K562 (cell line): ENCODE measurements at regions not wholly inside any gene's neighbourhood (a gene's known extent, or its start where the extent isn't known, plus 50 kb on each side); places are given as distances from the start of the nearest gene placed in this dataset.

Source experiments
- ATAC-seq: fragments of 200-7000 bp; cut with Tn5 transposase; 3 replicates; pipeline ENCODE4 v1.9.1; 2020; ENCODE audit warnings: moderate library complexity
- BruUV-seq: library from RNA; stranded (reverse); fragments of 400-500 nt; replicated peaks from 2 replicates; lab custom pipeline; 2021; lab: Mats Ljungman, UMichigan
- CTCF ChIA-PET: fragments of 300-600 bp; formaldehyde crosslinking; extraction: SDS; loops from one replicate; lab custom pipeline; 2021; ENCODE audit warnings: low intra/inter-chr PET ratio; lab: Yijun Ruan, JAX
- POLR2A ChIA-PET: fragments of 300-600, 350-650 bp; sonication (Branson Sonifier 250); formaldehyde crosslinking; extraction: SDS; loops from one replicate; lab custom pipeline; 2021; ENCODE audit warnings: antibody characterized with exemption, inconsistent platforms; lab: Yijun Ruan, JAX
- DNase-seq, 4 experiments: peaks; one replicate each; pipeline versions ENCODE4 v3.0.0 to v3.0.0-alpha.2; 2011 to 2018; ENCODE audit warnings: low spot score in 3 of 4, mixed read lengths in 3 of 4; ENCODE audit errors: extremely low read depth in 1 of 4
- FAIRE-seq: peaks from 2 replicates; lab custom pipeline; 2011; peaks lifted over from hg19 to GRCh38; lab: Jason Lieb, UNC
- H2AFZ ChIP-seq: 2 replicates; pipeline ENCODE4 v1.6.0; 2011; ENCODE audit warnings: low read depth, low read length, control low read depth, inconsistent platforms
- H3K27ac ChIP-seq: fragments of 200-600 bp; 3 replicates; pipeline ENCODE4 v1.8.0; 2011; ENCODE audit warnings: low read depth, mild to moderate bottlenecking, control low read depth, inconsistent platforms, low read length, moderate library complexity, mixed read lengths; ENCODE audit errors: extremely low read depth
- H3K27me3 ChIP-seq, 2 experiments: fragments of 300-600 bp in 1 of 2; 2 replicates in 1 of 2; 3 replicates in 1 of 2; pipeline versions ENCODE4 v1.6.0 to v1.8.0; 2011; ENCODE audit warnings: inconsistent platforms in 2 of 2, low read length in 2 of 2, mild to moderate bottlenecking in 1 of 2, mixed read lengths in 1 of 2, moderate library complexity in 1 of 2; ENCODE audit not compliant: control insufficient read depth in 2 of 2, insufficient read depth in 2 of 2
- H3K36me3 ChIP-seq: fragments of 300-600 bp; 3 replicates; pipeline ENCODE4 v1.8.0; 2011; ENCODE audit warnings: mild to moderate bottlenecking, low read length, inconsistent platforms; ENCODE audit not compliant: control insufficient read depth, insufficient read depth
- H3K4me1 ChIP-seq, 2 experiments: fragments of 200-600 bp in 1 of 2; replicated peaks in 1 of 2; 2 replicates in 1 of 2; 3 replicates in 1 of 2; pipeline versions ENCODE4 v1.5.1 to v1.8.0; 2011; ENCODE audit warnings: inconsistent platforms in 2 of 2, low read length in 2 of 2, mild to moderate bottlenecking in 1 of 2, mixed read lengths in 1 of 2, moderate library complexity in 1 of 2; ENCODE audit not compliant: control insufficient read depth in 2 of 2, insufficient read depth in 2 of 2
- H3K4me2 ChIP-seq: 2 replicates; pipeline ENCODE4 v1.6.1; 2011; ENCODE audit warnings: low read length, control low read depth, inconsistent platforms, mixed read lengths; ENCODE audit not compliant: insufficient read depth
- H3K4me3 ChIP-seq: fragments of 200-600 bp; sonication (generic), shearing (Covaris generic); 2 replicates; pipeline ENCODE4 v1.5.1; 2016; ENCODE audit warnings: control low read depth, inconsistent platforms
- H3K79me2 ChIP-seq: fragments of 200-600 bp; 3 replicates; pipeline ENCODE4 v1.8.0; 2011; ENCODE audit warnings: low read length, inconsistent platforms; ENCODE audit not compliant: control insufficient read depth, insufficient read depth
- H3K9ac ChIP-seq, 2 experiments: 2 replicates each; pipeline versions ENCODE4 v1.6.0 to v1.6.1; 2011; ENCODE audit warnings: low read depth in 2 of 2, low read length in 2 of 2, control low read depth in 1 of 2, inconsistent platforms in 1 of 2, mild to moderate bottlenecking in 1 of 2, mixed read lengths in 1 of 2; ENCODE audit not compliant: insufficient read depth in 1 of 2
- H3K9me1 ChIP-seq: one replicate; pipeline ENCODE4 v1.6.0; 2011; ENCODE audit warnings: inconsistent platforms, mild to moderate bottlenecking, low read length, moderate library complexity; ENCODE audit not compliant: control insufficient read depth, insufficient read depth
- H3K9me3 ChIP-seq: replicated peaks from 2 replicates; pipeline ENCODE4 v1.5.1; 2011; ENCODE audit warnings: low read depth, low read length, inconsistent platforms; ENCODE audit not compliant: control insufficient read depth, insufficient read depth
- H4K20me1 ChIP-seq: replicated peaks from 2 replicates; pipeline ENCODE4 v1.6.1; 2011; ENCODE audit warnings: low read length, inconsistent platforms, mixed read lengths; ENCODE audit not compliant: control insufficient read depth, insufficient read depth
- CBX3 ChIP-seq, 2 experiments: IDR thresholded peaks; 1 replicate in 1 of 2; 2 replicates in 1 of 2; pipeline ENCODE4 v1.6.1; 2012; ENCODE audit warnings: inconsistent platforms in 2 of 2, low read length in 2 of 2, borderline replicate concordance in 1 of 2, control low read depth in 1 of 2
- CHCHD3 ChIP-seq: fragments of 250-450 bp; sonication (Bioruptor Pico); IDR thresholded peaks from 2 replicates; pipeline ENCODE4 v2.1.2; 2022; ENCODE audit warnings: mild to moderate bottlenecking
- MAFG ChIP-seq: fragments of 450-650 bp; conservative IDR thresholded peaks from 2 replicates; pipeline ENCODE4 v1.6.1; 2016; ENCODE audit warnings: missing genetic modification characterization, missing compliant biosample characterization
- NFE2L1 ChIP-seq: fragments of 450-650 bp; IDR thresholded peaks from 2 replicates; pipeline ENCODE4 v1.6.1; 2016; ENCODE audit warnings: missing genetic modification characterization, low read depth, mild to moderate bottlenecking, missing compliant biosample characterization, moderate library complexity, borderline replicate concordance
- NFXL1 ChIP-seq: fragments of 450-650 bp; formaldehyde crosslinking; IDR thresholded peaks from 2 replicates; pipeline ENCODE4 v1.4.0; 2021; ENCODE audit warnings: mild to moderate bottlenecking
- NR3C1 ChIP-seq: sonication (generic); formaldehyde crosslinking; IDR thresholded peaks from 2 replicates; pipeline ENCODE4 v1.8.1; 2022; ENCODE audit warnings: missing genetic modification reagents
- PML ChIP-seq: IDR thresholded peaks from 2 replicates; pipeline ENCODE4 v1.6.1; 2012; ENCODE audit warnings: low read length, inconsistent platforms
- PTTG1 ChIP-seq: fragments of 450-650 bp; IDR thresholded peaks from 2 replicates; pipeline ENCODE4 v1.6.1; 2016; ENCODE audit warnings: low read depth, mild to moderate bottlenecking, missing genetic modification characterization, missing compliant biosample characterization
- RBM34 ChIP-seq: fragments of 200-400 bp; formaldehyde crosslinking; IDR thresholded peaks from 2 replicates; pipeline ENCODE4 v1.6.1; 2018; ENCODE audit warnings: low read length, borderline replicate concordance; ENCODE audit not compliant: insufficient read depth
- TEAD1 ChIP-seq, 2 experiments: fragments of 450-650 bp in 1 of 2; sonication (generic) in 1 of 2; formaldehyde crosslinking; IDR thresholded peaks; 2 replicates each; pipeline versions ENCODE4 v1.4.0 to v1.8.0; 2020 to 2022; ENCODE audit warnings: mild to moderate bottlenecking in 2 of 2, missing genetic modification reagents in 1 of 2
- ZBTB2 ChIP-seq: fragments of 450-650 bp; IDR thresholded peaks from 2 replicates; pipeline ENCODE4 v1.6.1; 2016; ENCODE audit warnings: antibody characterized with exemption
- ZFP30 ChIP-seq: fragments of 250-450 bp; sonication (Bioruptor Pico); IDR thresholded peaks from 2 replicates; pipeline ENCODE4 v1.8.0; 2022; ENCODE audit warnings: moderate library complexity, mild to moderate bottlenecking, inconsistent platforms, borderline replicate concordance
- ZFX ChIP-seq: sonication (generic); formaldehyde crosslinking; IDR thresholded peaks from 2 replicates; pipeline ENCODE4 v1.8.0; 2022; ENCODE audit warnings: mild to moderate bottlenecking, missing genetic modification reagents, moderate library complexity
- ZNF512 ChIP-seq: IDR thresholded peaks from 2 replicates; pipeline ENCODE4 v1.6.1; 2016; ENCODE audit warnings: missing genetic modification characterization, missing compliant biosample characterization
- ZNF699 ChIP-seq: fragments of 250-450 bp; sonication (Bioruptor Pico); IDR thresholded peaks from 2 replicates; pipeline ENCODE4 v1.8.0; 2021; ENCODE audit warnings: mild to moderate bottlenecking, moderate library complexity; ENCODE audit not compliant: insufficient replicate concordance
- in situ Hi-C: fragments of 300-500 bp; cut with MboI; formaldehyde crosslinking; loops from 4 replicates; pipeline ENCODE4 v1.15.0; 2018; ENCODE audit warnings: inconsistent platforms, mixed read lengths
- intact Hi-C: fragments of 100-400 bp; cut with micrococcal nuclease; formaldehyde crosslinking; loops from 2 replicates; pipeline ENCODE4 v1.14.2; 2022

- ATAC-seq: no peak
- Histone ChIP-seq H2AFZ (no peak overlapping the region), H3K36me3 (no peaks in the 10 kb centered on the region), H4K20me1 (no peaks in the 10 kb centered on the region), H3K4me1 (no peaks in the 10 kb centered on the region), H3K4me2 (no peak overlapping the region), H3K27ac (no peak overlapping the region), H3K9me3 (no peaks in the 10 kb centered on the region), H3K79me2 (no peaks in the 10 kb centered on the region), H3K9me1 (no peaks in the 10 kb centered on the region), H3K4me3 (no peak overlapping the region), H3K27me3 (no peaks in the 10 kb centered on the region), H3K9ac (no peak overlapping the region)
- POLR2A ChIA-PET: no interaction called here
- CTCF ChIA-PET: no interaction called here
- TF ChIP-seq CHCHD3 (CRISPR knock-in tag): no peak
- intact Hi-C loops: no loop called here
- DNase-seq: no peak
- BruUV-seq: no TSS peak
- no peak for FAIRE-seq
- in situ Hi-C loops: no loop called here
Observed at GRCh38 chr11:29511394-29511793, 505.4 kb downstream of the KCNA4 start.

- ChIA-PET POLR2A (no interaction called here), CTCF (no interaction called here)
- Histone ChIP-seq H3K4me2 (no peak overlapping the region), H3K9me1 (no peaks in the 10 kb centered on the region), H3K79me2 (no peaks in the 10 kb centered on the region), H3K36me3 (no peaks in the 10 kb centered on the region), H3K27ac (no peak overlapping the region), H2AFZ (no peak overlapping the region), H4K20me1 (no peaks in the 10 kb centered on the region), H3K4me1 (no peaks in the 10 kb centered on the region), H3K9me3 (no peaks in the 10 kb centered on the region), H3K27me3 (no peaks in the 10 kb centered on the region), H3K4me3 (no peak overlapping the region), H3K9ac (no peak overlapping the region)
- no TSS peak for BruUV-seq
- in situ Hi-C loops: no loop called here
- DNase-seq (no peak), ATAC-seq (no peak), FAIRE-seq (no peak)
- no peak for TF ChIP-seq ZFX (CRISPR knock-in tag)
- TF ChIP-seq ZNF512 (tag): no peak
- TF ChIP-seq ZFP30 (CRISPR knock-in tag): no peak
- no peak for TF ChIP-seq CBX3 (IDR thresholded peaks at IDR 0.05; ENCODE audit: borderline replicate concordance in 1 of 2, low read length in 2 of 2)
- TF ChIP-seq ZNF699 (CRISPR knock-in tag): no peak
- no peak for TF ChIP-seq PML
- no peak for TF ChIP-seq ZBTB2
- TF ChIP-seq NFXL1 (CRISPR knock-in tag): no peak
- TF ChIP-seq PTTG1 (tag): no peak
- TF ChIP-seq TEAD1 (CRISPR knock-in tag; IDR thresholded peaks at IDR 0.05): no peak
- TF ChIP-seq NFE2L1 (tag): no peak
- no peak for TF ChIP-seq NR3C1
- no peak for TF ChIP-seq MAFG (tag)
- TF ChIP-seq RBM34: no peak
- intact Hi-C loops: no loop called here
Observed at GRCh38 chr11:29507376-29507775, 509.5 kb downstream of the KCNA4 start.
